Stomach (tissue), 4 donors: ENCODE measurements at regions not wholly inside any gene's neighbourhood (a gene's known extent, or its start where the extent isn't known, plus 50 kb on each side); places are given as distances from the start of the nearest gene placed in this dataset.

Source experiments
- POLR2A ChIP-seq, 4 donors: fragments of 450-650 bp; IDR thresholded peaks; one replicate each; pipeline ENCODE4 v1.6.1; 2016; ENCODE audit warnings: antibody characterized with exemption in 4 of 4, control low read depth in 2 of 4, mild to moderate bottlenecking in 1 of 4, moderate library complexity in 1 of 4
- TF ChIP-seq, protein P1 (sequence below), 7 experiments: fragments of 450-650 bp in 4 of 7; fragments of 200-600 bp in 3 of 7; sonication (generic) in 3 of 7; IDR thresholded peaks; one replicate each; pipeline ENCODE4 v1.5.1; 2016 to 2019; ENCODE audit warnings: antibody characterized with exemption in 7 of 7, control low read depth in 2 of 7, mild to moderate bottlenecking in 1 of 7

DNA sequence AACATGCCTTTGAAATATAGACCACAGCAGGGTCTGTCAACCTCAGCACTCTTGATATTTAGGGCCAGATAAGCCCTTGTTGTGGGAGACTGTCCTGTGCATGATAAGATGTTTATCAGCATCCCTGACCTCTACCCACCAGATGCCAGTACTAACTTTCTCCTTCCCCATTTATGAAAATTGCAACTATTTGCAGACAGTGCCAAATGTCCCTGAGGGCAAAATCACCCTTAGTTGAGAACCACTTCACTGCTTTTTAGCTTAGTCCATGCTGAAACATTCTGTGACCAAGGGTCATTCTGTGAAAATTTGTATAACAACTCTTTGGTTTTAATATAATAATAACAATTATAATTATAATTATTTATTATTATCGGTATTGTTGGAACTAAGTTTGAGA is 1032.4 kb downstream of the MCTP2 start:
- TF ChIP-seq, protein P1, sequence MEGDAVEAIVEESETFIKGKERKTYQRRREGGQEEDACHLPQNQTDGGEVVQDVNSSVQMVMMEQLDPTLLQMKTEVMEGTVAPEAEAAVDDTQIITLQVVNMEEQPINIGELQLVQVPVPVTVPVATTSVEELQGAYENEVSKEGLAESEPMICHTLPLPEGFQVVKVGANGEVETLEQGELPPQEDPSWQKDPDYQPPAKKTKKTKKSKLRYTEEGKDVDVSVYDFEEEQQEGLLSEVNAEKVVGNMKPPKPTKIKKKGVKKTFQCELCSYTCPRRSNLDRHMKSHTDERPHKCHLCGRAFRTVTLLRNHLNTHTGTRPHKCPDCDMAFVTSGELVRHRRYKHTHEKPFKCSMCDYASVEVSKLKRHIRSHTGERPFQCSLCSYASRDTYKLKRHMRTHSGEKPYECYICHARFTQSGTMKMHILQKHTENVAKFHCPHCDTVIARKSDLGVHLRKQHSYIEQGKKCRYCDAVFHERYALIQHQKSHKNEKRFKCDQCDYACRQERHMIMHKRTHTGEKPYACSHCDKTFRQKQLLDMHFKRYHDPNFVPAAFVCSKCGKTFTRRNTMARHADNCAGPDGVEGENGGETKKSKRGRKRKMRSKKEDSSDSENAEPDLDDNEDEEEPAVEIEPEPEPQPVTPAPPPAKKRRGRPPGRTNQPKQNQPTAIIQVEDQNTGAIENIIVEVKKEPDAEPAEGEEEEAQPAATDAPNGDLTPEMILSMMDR (IDR thresholded peaks at IDR 0.05) = no peak
- no peak for TF ChIP-seq POLR2A (IDR thresholded peaks at IDR 0.05)
